ENCODE measurements at regions not wholly inside any gene's neighbourhood (a gene's known extent, or its start where the extent isn't known, plus 50 kb on each side); places are given as distances from the start of the nearest gene placed in this dataset.

DNA sequence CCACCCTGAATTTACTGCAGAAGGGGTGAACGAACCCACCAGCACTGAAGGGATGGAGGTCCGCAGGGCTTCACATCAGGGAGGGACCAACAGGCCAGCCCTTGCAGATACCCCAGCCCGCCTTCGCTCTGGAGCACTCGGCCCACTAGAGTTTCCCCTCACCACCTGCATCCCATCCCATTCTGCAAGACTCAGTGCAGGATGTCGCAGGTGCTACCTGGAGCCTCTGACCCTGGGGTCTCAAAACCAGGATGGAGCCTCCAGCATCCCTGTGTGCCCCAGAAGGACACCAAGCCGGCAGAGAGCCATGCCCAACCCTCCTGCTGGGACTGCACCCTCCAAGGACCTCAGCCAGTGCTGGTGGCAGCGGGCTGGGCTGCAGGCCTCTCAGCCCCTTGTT, 57.6 kb upstream of the ADRA2C start:
- TF ChIP-seq, protein P1, sequence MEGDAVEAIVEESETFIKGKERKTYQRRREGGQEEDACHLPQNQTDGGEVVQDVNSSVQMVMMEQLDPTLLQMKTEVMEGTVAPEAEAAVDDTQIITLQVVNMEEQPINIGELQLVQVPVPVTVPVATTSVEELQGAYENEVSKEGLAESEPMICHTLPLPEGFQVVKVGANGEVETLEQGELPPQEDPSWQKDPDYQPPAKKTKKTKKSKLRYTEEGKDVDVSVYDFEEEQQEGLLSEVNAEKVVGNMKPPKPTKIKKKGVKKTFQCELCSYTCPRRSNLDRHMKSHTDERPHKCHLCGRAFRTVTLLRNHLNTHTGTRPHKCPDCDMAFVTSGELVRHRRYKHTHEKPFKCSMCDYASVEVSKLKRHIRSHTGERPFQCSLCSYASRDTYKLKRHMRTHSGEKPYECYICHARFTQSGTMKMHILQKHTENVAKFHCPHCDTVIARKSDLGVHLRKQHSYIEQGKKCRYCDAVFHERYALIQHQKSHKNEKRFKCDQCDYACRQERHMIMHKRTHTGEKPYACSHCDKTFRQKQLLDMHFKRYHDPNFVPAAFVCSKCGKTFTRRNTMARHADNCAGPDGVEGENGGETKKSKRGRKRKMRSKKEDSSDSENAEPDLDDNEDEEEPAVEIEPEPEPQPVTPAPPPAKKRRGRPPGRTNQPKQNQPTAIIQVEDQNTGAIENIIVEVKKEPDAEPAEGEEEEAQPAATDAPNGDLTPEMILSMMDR (IDR thresholded peaks at IDR 0.05; ENCODE audit: poor library complexity) = no peak
- no peak for TF ChIP-seq EZH2 (IDR thresholded peaks at IDR 0.05; ENCODE audit: borderline replicate concordance)

All from hepatocyte (in vitro differentiated cells).